ENCODE measurements at regions not wholly inside any gene's neighbourhood (a gene's known extent, or its start where the extent isn't known, plus 50 kb on each side); places are given as distances from the start of the nearest gene placed in this dataset.

- no peak for TF ChIP-seq FOXA1 (IDR thresholded peaks at IDR 0.05)
- no peak for TF ChIP-seq SP1 (IDR thresholded peaks at IDR 0.05)
- TF ChIP-seq CTBP1 (IDR thresholded peaks at IDR 0.05; ENCODE audit: borderline replicate concordance) = no peak
- no peak for TF ChIP-seq ZNF384 (IDR thresholded peaks at IDR 0.05)
- TF ChIP-seq PKNOX1 (IDR thresholded peaks at IDR 0.05) = no peak
- no peak for TF ChIP-seq TARDBP (IDR thresholded peaks at IDR 0.05)
- TF ChIP-seq LEF1 (IDR thresholded peaks at IDR 0.05; ENCODE audit: borderline replicate concordance) = no peak
- no peak for TF ChIP-seq ARNT (IDR thresholded peaks at IDR 0.05)
- no peak for TF ChIP-seq ELF4 (IDR thresholded peaks at IDR 0.05)
- TF ChIP-seq FOXK2 (IDR thresholded peaks at IDR 0.05) = no peak
- no peak for TF ChIP-seq SUZ12 (IDR thresholded peaks at IDR 0.05)
- no peak for TF ChIP-seq BHLHE40 (IDR thresholded peaks at IDR 0.05; ENCODE audit: borderline replicate concordance)
- TF ChIP-seq FOXM1 (IDR thresholded peaks at IDR 0.05; ENCODE audit: borderline replicate concordance) = no peak
- POLR2A ChIA-PET = no interaction called here
- no peak for DNase-seq (ENCODE audit: extremely low spot score)
- CTCF ChIA-PET = no interaction called here
These were observed 95.1 kb upstream of the CELF4 start for GRCh38 chr18:37660658-37661057.

- TF ChIP-seq FOXK2 (IDR thresholded peaks at IDR 0.05) (no peak), CTBP1 (IDR thresholded peaks at IDR 0.05; ENCODE audit: borderline replicate concordance) (no peak)
- ChIA-PET CTCF (no interaction called here), POLR2A (no interaction called here)
- no peak for DNase-seq (ENCODE audit: extremely low spot score)
These were observed 94.3 kb upstream of the CELF4 start for GRCh38 chr18:37659906-37660305.

GRCh38 chr18:37658894-37659293 is 93.3 kb upstream of the CELF4 start:
- no peak for DNase-seq (ENCODE audit: extremely low spot score)
- ChIA-PET POLR2A (no interaction called here), CTCF (interaction anchor here (0.6 kb wide), 1 partner anchor 1893 kb away, joined by 6 read pairs; no protein-coding TSS in a partner anchor)
- TF ChIP-seq HDGF (IDR thresholded peaks at IDR 0.05; ENCODE audit: borderline replicate concordance) (no peak), L3MBTL2 (conservative IDR thresholded peaks at IDR 0.05) (no peak), CTBP1 (IDR thresholded peaks at IDR 0.05; ENCODE audit: borderline replicate concordance) (no peak), FOXM1 (IDR thresholded peaks at IDR 0.05; ENCODE audit: borderline replicate concordance) (no peak), SUZ12 (IDR thresholded peaks at IDR 0.05) (no peak), LEF1 (IDR thresholded peaks at IDR 0.05; ENCODE audit: borderline replicate concordance) (no peak), BHLHE40 (IDR thresholded peaks at IDR 0.05; ENCODE audit: borderline replicate concordance) (no peak), ELF4 (IDR thresholded peaks at IDR 0.05) (no peak), SP1 (IDR thresholded peaks at IDR 0.05) (no peak), FOXA1 (IDR thresholded peaks at IDR 0.05) (no peak), NFRKB (IDR thresholded peaks at IDR 0.05) (no peak), FOXK2 (IDR thresholded peaks at IDR 0.05) (no peak), TARDBP (IDR thresholded peaks at IDR 0.05) (no peak), ZNF384 (IDR thresholded peaks at IDR 0.05) (no peak)

- TF ChIP-seq LEF1 (IDR thresholded peaks at IDR 0.05; ENCODE audit: borderline replicate concordance) (no peak), ELF4 (IDR thresholded peaks at IDR 0.05) (no peak), FOXK2 (IDR thresholded peaks at IDR 0.05) (no peak)
- ChIA-PET POLR2A (no interaction called here), CTCF (interaction anchor here (1.0 kb wide), 1 partner anchor 121 kb away, joined by 3 read pairs; no protein-coding TSS in a partner anchor)
- no peak for DNase-seq (ENCODE audit: extremely low spot score)
These were observed 91.9 kb upstream of the CELF4 start for GRCh38 chr18:37657493-37657892.

- ChIA-PET POLR2A (no interaction called here), CTCF (interaction anchor here (0.7 kb wide), 1 partner anchor 269 kb away, joined by 9 read pairs; no protein-coding TSS in a partner anchor)
- no peak for DNase-seq (ENCODE audit: extremely low spot score)
- TF ChIP-seq SUZ12 (IDR thresholded peaks at IDR 0.05) = no peak
- TF ChIP-seq FOXA1 (IDR thresholded peaks at IDR 0.05) = no peak
- no peak for TF ChIP-seq L3MBTL2 (conservative IDR thresholded peaks at IDR 0.05)
- TF ChIP-seq FOXM1 (IDR thresholded peaks at IDR 0.05; ENCODE audit: borderline replicate concordance) = no peak
- TF ChIP-seq CTBP1 (IDR thresholded peaks at IDR 0.05; ENCODE audit: borderline replicate concordance) = no peak
- no peak for TF ChIP-seq LEF1 (IDR thresholded peaks at IDR 0.05; ENCODE audit: borderline replicate concordance)
- no peak for TF ChIP-seq PKNOX1 (IDR thresholded peaks at IDR 0.05)
- no peak for TF ChIP-seq ZNF384 (IDR thresholded peaks at IDR 0.05)
- no peak for TF ChIP-seq SP1 (IDR thresholded peaks at IDR 0.05)
- TF ChIP-seq BHLHE40 (IDR thresholded peaks at IDR 0.05; ENCODE audit: borderline replicate concordance) = no peak
- TF ChIP-seq NFRKB (IDR thresholded peaks at IDR 0.05) = no peak
- no peak for TF ChIP-seq TARDBP (IDR thresholded peaks at IDR 0.05)
- TF ChIP-seq FOXK2 (IDR thresholded peaks at IDR 0.05) = no peak
These were observed 89.3 kb upstream of the CELF4 start for GRCh38 chr18:37654731-37655369.

- no peak for DNase-seq (ENCODE audit: extremely low spot score)
- CTCF ChIA-PET = interaction anchor here (0.7 kb wide), 1 partner anchor 268 kb away, joined by 9 read pairs; no protein-coding TSS in a partner anchor
- TF ChIP-seq FOXM1 (IDR thresholded peaks at IDR 0.05; ENCODE audit: borderline replicate concordance) (no peak), FOXK2 (IDR thresholded peaks at IDR 0.05) (no peak), ARNT (IDR thresholded peaks at IDR 0.05) (no peak), HDGF (IDR thresholded peaks at IDR 0.05; ENCODE audit: borderline replicate concordance) (no peak), FOXA1 (IDR thresholded peaks at IDR 0.05) (no peak), CTBP1 (IDR thresholded peaks at IDR 0.05; ENCODE audit: borderline replicate concordance) (no peak), SUZ12 (IDR thresholded peaks at IDR 0.05) (no peak), L3MBTL2 (conservative IDR thresholded peaks at IDR 0.05) (no peak), ELF4 (IDR thresholded peaks at IDR 0.05) (no peak), PKNOX1 (IDR thresholded peaks at IDR 0.05) (no peak), TARDBP (IDR thresholded peaks at IDR 0.05) (no peak), NFRKB (IDR thresholded peaks at IDR 0.05) (no peak), SP1 (IDR thresholded peaks at IDR 0.05) (no peak), LEF1 (IDR thresholded peaks at IDR 0.05; ENCODE audit: borderline replicate concordance) (no peak)
- POLR2A ChIA-PET = interaction anchor here (0.7 kb wide), 1 partner anchor 17 kb away, joined by 4 read pairs; no protein-coding TSS in a partner anchor
These were observed 88.4 kb upstream of the CELF4 start for GRCh38 chr18:37654034-37654433.

All from HEK293T (cell line).